ENCODE measurements at regions not wholly inside any gene's neighbourhood (a gene's known extent, or its start where the extent isn't known, plus 50 kb on each side); places are given as distances from the start of the nearest gene placed in this dataset.

- DNase-seq = no peak
Observed at GRCh38 chr6:43965628-43966373, 161.5 kb downstream of the MRPL14 start.

DNA sequence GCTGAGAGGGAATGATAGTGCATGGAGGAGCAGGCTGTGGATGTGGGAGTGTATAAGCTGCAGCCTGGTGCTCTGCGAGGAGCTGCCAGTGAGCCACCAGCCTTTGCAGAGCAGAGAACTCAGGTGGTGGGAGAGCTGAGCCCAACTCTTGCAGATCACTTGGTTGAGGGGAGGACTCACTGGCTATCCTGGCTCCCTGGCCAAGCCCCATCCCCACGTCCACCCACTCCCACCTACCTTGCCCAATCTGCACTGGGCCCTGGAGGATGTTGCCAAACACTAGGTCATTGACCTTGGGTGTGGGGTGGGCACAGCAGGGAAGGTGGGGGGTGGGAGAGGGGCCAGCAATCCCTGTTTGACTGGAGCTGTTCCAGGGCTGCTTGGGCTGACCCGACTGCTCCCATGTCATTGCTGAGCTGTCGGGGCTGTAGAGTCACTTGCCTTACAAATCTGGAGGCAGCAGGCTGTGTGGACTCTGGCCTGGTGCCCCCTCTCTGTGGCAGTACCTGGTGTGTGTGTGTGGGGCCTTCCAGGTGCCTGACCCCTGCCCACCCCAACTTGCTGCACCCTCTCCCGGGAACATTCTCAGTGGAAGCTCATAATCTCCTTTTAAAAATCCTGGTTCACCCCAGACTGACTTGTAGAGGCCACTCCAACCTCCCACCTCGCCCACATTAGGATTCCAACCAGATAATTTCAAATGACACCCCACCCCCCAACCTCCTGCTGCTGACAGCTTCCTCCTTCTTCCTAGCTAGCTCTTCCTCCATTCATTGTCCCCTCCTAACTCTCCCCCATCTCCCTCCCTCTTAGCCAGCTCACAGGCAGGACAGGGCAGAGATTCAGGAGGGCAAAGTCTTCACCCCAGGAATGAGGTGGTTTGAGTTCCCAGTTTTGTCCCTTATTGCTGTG is 162.3 kb downstream of the MRPL14 start:
- DNase-seq = no peak

GRCh38 chr6:43963877-43964658 is 163.2 kb downstream of the MRPL14 start:
- no peak for DNase-seq

- DNase-seq = no peak
Observed at GRCh38 chr6:43963203-43963602, 164.0 kb downstream of the MRPL14 start.

DNA sequence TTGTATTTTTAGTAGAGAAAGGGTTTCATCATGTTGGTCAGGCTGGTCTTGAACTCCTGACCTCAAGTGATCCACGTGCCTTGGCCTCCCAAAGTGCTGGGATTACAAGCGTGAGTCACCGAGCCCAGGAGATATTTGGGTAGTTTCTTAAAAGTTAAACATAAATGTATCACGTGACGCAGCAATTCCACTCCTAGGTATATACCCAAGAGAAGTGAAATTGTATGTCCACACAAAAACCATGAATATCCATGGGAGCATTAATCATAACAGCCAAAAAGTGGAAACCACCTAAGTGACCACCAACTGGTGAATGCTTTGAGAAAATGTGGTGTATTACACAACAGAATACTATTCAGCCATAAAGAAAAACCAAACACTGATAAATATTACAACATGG is 164.8 kb downstream of the MRPL14 start:
- no peak for DNase-seq

GRCh38 chr6:43957273-43957672 is 170.0 kb downstream of the MRPL14 start:
- DNase-seq = no peak

DNA sequence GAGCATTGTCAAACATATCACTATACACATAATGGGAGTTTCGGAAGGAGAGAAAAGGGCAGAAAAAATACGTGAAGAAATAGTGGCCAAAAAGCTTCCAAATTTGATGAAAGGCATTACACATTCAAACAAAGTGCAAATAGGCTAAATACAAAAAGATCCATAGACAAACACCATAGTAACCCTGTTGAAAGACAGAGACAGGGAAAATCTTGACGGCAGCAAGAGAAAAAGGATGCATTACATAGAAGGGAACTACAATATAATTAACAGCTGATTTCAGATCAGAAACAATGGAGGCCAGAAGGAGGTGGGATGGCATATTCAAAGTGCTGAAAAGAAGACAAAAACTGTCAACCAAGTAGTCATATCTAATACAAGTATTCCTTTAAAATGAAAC is 170.8 kb downstream of the MRPL14 start:
- no peak for DNase-seq

- DNase-seq = no peak
Observed at GRCh38 chr6:43954311-43955131, 172.7 kb downstream of the MRPL14 start.

DNA sequence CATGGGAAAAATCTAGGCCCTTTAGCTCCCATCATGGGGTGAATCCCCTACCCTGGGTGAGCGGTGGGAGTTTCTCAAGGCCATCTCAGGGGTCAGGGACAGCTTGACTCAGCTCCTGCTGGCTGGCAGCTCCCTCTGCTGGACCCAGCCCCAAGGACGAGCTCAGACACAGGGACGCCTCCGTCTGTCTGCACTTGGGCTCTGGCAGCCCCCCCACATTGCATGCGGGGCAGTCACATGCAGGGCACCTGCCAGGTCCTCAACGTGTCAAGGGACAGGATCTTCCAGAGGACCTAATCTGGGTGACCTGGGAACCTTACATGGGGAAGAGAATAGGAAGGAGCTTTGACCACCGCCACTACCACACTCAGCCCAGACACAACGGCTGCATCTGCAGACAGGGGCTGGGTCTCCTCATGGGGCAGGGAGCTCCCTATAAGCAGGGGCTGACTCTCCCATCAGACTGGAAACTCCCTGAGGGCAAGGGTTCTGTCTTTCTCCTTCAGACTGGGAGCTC is 173.4 kb downstream of the MRPL14 start:
- DNase-seq = no peak

DNA sequence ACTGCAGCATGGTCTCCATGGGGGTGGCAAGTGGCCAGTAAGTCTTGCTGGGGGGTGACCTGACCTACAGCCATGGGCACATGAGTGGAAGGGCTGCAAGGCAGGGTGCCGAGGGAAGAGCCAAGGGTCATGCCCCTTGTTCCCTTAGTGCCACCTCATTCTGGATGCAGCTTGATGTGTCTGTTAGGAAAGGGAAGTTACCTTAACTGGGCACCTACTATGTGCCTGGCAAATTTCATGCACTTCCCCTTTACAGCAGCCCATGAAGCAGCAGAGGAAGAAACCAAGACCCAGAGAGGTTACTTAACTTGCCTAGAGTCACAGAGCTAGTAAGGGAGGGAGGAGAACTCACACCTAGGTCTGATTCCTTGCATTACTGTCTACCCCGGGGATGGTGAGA is 174.0 kb downstream of the MRPL14 start:
- no peak for DNase-seq

DNA sequence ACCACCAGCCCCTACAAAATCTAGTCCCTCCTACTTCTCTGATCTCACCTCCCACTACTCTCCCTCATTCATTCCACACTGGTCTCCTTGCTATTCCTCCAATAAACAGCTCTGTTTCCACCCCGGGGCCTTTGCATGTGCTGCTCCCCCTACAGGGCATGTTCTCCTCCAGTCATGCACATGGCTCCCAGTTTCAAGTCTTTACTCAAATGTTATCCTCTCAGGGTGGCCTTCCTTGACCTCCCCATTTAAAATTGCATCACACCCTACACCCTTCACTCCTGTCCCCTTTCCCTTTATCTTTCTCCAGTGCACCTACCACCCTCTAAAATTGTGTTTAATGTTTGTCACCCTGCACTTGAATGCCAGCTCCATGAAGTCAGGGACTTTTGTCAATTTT is 174.5 kb downstream of the MRPL14 start:
- DNase-seq = no peak

GRCh38 chr6:43951756-43952675 is 175.2 kb downstream of the MRPL14 start:
- DNase-seq = no peak

DNA sequence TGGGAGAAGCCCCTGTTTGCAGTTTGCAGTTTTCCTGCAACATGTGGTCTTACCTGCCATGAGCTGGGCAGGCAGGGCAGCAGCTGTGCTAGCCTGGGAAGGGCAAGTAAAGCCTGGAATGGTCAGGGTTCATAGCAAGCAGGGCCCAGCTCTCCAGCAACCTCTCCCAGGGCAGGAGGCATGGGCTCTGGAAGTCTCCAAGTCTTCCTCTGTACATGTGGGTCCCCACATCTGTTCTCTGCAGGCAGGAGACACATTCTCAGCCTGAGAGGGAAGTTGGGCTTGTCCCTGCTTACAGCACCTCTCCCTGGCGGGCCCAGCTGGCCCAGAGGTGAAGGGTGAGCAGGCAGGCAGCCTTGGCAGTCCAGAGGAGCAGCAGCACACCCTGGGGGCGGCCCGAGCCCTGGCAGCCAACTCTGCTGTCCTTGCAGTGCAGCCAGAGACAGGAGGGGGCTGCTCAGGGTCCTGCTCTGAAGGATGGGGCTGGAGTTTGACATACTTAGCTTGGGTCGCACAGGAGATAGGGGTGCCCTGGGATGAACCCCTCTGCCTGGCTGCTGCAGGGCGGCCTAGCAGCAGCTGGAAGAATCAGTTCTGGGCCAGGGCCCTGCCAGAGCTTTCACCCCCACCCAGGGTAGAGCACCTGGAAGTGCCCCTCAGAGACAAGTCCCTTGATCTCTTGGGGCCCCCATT is 176.0 kb downstream of the MRPL14 start:
- DNase-seq = peak; percentile 23

DNA sequence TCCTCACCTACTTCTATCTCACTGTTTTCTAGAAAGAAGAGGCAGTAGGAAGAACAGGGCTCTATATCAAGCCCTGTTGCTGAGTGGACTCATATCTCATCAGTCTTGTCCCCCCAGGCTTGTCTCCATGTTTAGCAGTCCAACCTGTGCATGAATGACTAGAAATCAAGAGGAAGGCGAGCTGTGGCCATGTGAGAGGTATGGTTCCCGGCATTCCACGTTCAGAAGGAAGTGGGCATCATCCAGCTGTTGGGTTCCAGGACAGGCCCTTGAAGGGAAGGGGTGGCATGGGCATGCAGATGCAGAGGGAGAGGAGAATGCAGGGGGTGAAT is 176.6 kb downstream of the MRPL14 start:
- no peak for DNase-seq

DNA sequence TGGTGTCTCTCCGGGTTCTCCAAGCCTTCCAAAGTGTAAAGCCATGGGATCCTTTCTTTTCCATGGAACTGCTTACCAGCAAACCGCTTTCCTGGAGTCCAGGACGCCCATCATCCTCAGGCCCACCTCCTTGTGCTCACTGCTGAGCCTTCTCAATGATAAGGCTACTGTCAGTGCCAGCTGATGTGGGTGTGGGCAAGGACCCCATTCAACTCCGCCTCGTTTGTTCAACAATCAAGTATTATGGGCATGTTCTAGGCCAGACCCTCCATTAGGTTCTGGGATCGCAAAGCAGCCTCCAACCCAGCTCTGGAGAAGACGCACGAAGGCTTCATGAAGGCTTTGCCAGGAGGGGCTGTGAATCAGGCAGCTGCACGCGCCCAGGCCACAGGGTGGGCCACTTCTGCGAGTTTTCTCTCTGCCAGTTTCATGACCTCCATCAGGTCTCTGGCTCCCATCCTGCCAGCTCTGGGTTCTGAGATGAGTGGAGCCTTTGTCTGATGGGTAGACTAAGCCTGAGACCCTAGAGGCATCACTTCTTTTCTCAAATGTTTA is 177.1 kb downstream of the MRPL14 start:
- no peak for DNase-seq

DNA sequence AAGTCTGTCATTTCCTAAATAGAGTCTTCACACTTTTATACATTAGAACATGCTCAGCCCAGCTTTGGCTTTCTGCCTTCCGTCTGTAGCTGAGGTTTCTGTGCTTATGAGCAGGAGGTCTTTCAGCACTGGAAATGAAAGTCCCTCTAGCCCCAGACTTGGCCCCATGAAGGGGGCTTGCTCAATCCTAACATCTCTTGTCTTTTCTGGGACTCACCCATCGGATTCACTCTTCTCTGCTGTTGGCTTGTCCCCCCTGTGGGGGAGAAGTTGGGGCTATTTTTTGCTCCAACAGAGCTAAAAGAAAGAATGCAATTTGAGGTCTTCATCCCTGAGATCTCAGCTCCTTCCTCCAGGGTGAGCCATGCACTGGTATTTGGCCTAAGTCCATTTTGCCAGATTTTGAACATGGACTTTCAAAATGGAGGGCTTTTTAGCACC is 177.7 kb downstream of the MRPL14 start:
- DNase-seq = no peak

- no peak for DNase-seq
Observed at GRCh38 chr6:43948527-43949485, 178.4 kb downstream of the MRPL14 start.

GRCh38 chr6:43947860-43948259 is 177.8 kb downstream of the VEGFA start:
- DNase-seq = no peak
